ENCODE measurements at regions not wholly inside any gene's neighbourhood (a gene's known extent, or its start where the extent isn't known, plus 50 kb on each side); places are given as distances from the start of the nearest gene placed in this dataset.

- in situ Hi-C loops (cut with MboI; ENCODE audit: low sequenced_read_pairs, unreplicated experiment) = no loop called here
- DNase-seq (ENCODE audit: low spot score) = peak; percentile 34
- TF ChIP-seq CTCF (IDR thresholded peaks at IDR 0.05; ENCODE audit: borderline replicate concordance, control extremely low read depth, extremely low read depth, insufficient read depth, missing control alignments) = peak; percentile 38
Measured at GRCh38 chr4:128565565-128566186, 243.8 kb upstream of the JADE1 start.

- in situ Hi-C loops (cut with MboI; ENCODE audit: low sequenced_read_pairs, unreplicated experiment) = no loop called here
- no peak for TF ChIP-seq CTCF (IDR thresholded peaks at IDR 0.05; ENCODE audit: borderline replicate concordance, control extremely low read depth, extremely low read depth, insufficient read depth, missing control alignments)
- no peak for DNase-seq (ENCODE audit: low spot score)
Measured at GRCh38 chr4:128565054-128565453, 244.4 kb upstream of the JADE1 start.

- in situ Hi-C loops (cut with MboI; ENCODE audit: low sequenced_read_pairs, unreplicated experiment) = no loop called here
- no peak for DNase-seq (ENCODE audit: low spot score)
- no peak for TF ChIP-seq CTCF (IDR thresholded peaks at IDR 0.05; ENCODE audit: borderline replicate concordance, control extremely low read depth, extremely low read depth, insufficient read depth, missing control alignments)
Measured at GRCh38 chr4:128564081-128564630, 245.3 kb upstream of the JADE1 start.

- DNase-seq (ENCODE audit: low spot score) = no peak
Measured at GRCh38 chr4:128560754-128561495, 248.6 kb upstream of the JADE1 start.

GRCh38 chr4:128558896-128559679, 250.4 kb upstream of the JADE1 start:
- no peak for DNase-seq (ENCODE audit: low spot score)
- TF ChIP-seq CTCF (IDR thresholded peaks at IDR 0.05; ENCODE audit: borderline replicate concordance, control extremely low read depth, extremely low read depth, insufficient read depth, missing control alignments) = no peak
- in situ Hi-C loops (cut with MboI; ENCODE audit: low sequenced_read_pairs, unreplicated experiment) = no loop called here

More at GRCh38 chr4:128560754-128561495, 248.6 kb upstream of the JADE1 start:
- TF ChIP-seq CTCF (IDR thresholded peaks at IDR 0.05; ENCODE audit: borderline replicate concordance, control extremely low read depth, extremely low read depth, insufficient read depth, missing control alignments) = no peak
- in situ Hi-C loops (cut with MboI; ENCODE audit: low sequenced_read_pairs, unreplicated experiment) = no loop called here

- no peak for TF ChIP-seq CTCF (IDR thresholded peaks at IDR 0.05; ENCODE audit: borderline replicate concordance, control extremely low read depth, extremely low read depth, insufficient read depth, missing control alignments)
- in situ Hi-C loops (cut with MboI; ENCODE audit: low sequenced_read_pairs, unreplicated experiment) = no loop called here
Measured at GRCh38 chr4:128556756-128557155, 252.7 kb upstream of the JADE1 start.

More at GRCh38 chr4:128556756-128557155, 252.7 kb upstream of the JADE1 start:
- DNase-seq (ENCODE audit: low spot score) = no peak
